ENCODE measurements at regions not wholly inside any gene's neighbourhood (a gene's known extent, or its start where the extent isn't known, plus 50 kb on each side); places are given as distances from the start of the nearest gene placed in this dataset.

DNA sequence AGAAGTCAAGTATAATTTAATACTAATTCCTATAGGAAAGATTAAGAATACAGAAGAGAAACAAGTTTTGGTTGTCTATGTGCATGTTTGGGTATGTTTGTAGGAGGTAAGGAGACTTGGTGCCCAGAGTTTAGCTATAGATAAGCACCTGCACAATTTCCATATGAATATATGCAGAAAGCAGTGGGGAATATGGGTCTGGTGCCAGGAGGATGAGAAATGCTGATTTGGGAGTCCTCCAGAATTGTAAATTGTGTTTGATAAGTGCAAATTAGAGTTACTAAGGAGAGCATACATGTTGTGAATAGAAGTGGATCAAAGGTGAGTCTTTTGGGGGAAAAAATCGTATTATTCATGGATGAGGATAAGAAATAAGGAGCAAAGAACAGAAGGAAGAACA lies 653.1 kb downstream of the EFNA5 start:
- Histone ChIP-seq H3K27ac (no peak overlapping the region), H3K36me3 (replicated peaks) (no peaks in the 10 kb centered on the region), H3K27me3 (replicated peaks) (no peaks in the 10 kb centered on the region), H3K4me3 (ENCODE audit: low read depth, low read length) (no peak overlapping the region)
- in situ Hi-C loops (cut with HindIII; ENCODE audit: low pct_ligation_motif_present, low sequenced_read_pairs): no loop called here
- no peak for DNase-seq
- TF ChIP-seq, protein P1, sequence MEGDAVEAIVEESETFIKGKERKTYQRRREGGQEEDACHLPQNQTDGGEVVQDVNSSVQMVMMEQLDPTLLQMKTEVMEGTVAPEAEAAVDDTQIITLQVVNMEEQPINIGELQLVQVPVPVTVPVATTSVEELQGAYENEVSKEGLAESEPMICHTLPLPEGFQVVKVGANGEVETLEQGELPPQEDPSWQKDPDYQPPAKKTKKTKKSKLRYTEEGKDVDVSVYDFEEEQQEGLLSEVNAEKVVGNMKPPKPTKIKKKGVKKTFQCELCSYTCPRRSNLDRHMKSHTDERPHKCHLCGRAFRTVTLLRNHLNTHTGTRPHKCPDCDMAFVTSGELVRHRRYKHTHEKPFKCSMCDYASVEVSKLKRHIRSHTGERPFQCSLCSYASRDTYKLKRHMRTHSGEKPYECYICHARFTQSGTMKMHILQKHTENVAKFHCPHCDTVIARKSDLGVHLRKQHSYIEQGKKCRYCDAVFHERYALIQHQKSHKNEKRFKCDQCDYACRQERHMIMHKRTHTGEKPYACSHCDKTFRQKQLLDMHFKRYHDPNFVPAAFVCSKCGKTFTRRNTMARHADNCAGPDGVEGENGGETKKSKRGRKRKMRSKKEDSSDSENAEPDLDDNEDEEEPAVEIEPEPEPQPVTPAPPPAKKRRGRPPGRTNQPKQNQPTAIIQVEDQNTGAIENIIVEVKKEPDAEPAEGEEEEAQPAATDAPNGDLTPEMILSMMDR (IDR thresholded peaks at IDR 0.05; ENCODE audit: low read depth, low read length, missing control alignments): no peak

DNA sequence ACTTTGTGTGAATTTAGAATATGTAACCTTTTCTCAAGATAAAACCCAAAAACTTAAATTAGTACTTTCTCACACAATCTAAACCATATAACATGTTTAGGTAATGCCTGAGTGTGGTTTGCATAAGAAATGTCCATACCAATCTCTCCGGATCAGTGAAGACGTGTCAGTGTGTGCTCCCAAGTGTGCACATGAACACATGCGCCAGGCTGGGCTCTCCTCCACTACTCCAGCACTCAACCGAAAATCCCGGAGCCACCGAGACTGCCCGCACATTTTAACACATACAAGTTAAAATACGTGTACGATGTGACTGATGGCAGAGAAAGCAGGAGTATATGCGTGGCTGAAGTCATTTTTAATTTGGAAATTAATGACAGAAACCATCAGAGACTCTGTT lies 658.4 kb downstream of the EFNA5 start:
- Histone ChIP-seq H3K4me3 (ENCODE audit: low read depth, low read length) (no peak overlapping the region), H3K27ac (no peak overlapping the region), H3K36me3 (replicated peaks) (no peaks in the 10 kb centered on the region), H3K27me3 (replicated peaks) (no peaks in the 10 kb centered on the region)
- no peak for DNase-seq
- TF ChIP-seq, protein P1 (IDR thresholded peaks at IDR 0.05; ENCODE audit: low read depth, low read length, missing control alignments): no peak
- in situ Hi-C loops (cut with HindIII; ENCODE audit: low pct_ligation_motif_present, low sequenced_read_pairs): no loop called here

DNA sequence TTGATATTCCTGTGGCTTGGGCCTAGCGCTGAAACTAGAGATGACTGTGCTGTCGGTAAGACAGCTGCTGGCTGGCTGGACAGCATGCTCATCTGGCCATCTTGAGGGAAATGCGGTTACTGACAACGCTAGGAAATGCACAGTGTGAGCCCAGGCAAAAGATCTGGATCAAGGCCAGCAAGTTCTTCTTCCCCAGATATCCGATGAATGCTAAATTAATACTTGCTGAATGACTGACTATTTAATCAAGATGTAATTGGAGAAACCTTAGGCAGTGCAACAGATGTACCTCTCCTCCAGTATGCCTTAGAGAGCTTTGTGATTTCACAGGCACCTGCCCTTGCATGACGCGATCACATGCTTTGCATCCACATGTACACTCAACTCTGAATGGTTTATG lies 659.1 kb downstream of the EFNA5 start:
- Histone ChIP-seq H3K27ac (no peak overlapping the region), H3K4me3 (ENCODE audit: low read depth, low read length) (no peak overlapping the region), H3K36me3 (replicated peaks) (no peaks in the 10 kb centered on the region), H3K27me3 (replicated peaks) (no peaks in the 10 kb centered on the region)
- in situ Hi-C loops (cut with HindIII; ENCODE audit: low pct_ligation_motif_present, low sequenced_read_pairs): no loop called here
- DNase-seq: peak; percentile 14
- TF ChIP-seq, protein P1 (IDR thresholded peaks at IDR 0.05; ENCODE audit: low read depth, low read length, missing control alignments): no peak

DNA sequence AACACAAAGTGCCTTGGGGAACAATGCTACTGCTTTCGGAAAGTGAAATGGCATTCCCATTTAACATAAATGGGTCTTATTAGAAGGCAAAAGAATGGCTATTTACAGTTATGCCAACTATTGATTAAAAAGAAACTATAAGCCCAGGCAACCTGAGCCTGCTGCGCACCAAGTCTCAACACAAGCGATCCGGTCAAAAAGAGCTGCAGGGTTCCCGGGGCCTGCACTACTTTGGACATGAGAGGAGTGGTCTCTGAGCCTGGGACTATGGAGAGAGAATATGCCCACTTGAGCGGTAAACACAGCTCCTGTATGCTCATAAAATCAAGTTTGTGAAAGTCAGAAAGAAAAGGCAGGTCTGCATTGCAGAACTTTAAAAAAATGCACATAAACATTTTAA lies 660.7 kb downstream of the EFNA5 start:
- H3K4me3 ChIP-seq (ENCODE audit: low read depth, low read length): no peak overlapping the region
- in situ Hi-C loops (cut with HindIII; ENCODE audit: low pct_ligation_motif_present, low sequenced_read_pairs): no loop called here

DNA sequence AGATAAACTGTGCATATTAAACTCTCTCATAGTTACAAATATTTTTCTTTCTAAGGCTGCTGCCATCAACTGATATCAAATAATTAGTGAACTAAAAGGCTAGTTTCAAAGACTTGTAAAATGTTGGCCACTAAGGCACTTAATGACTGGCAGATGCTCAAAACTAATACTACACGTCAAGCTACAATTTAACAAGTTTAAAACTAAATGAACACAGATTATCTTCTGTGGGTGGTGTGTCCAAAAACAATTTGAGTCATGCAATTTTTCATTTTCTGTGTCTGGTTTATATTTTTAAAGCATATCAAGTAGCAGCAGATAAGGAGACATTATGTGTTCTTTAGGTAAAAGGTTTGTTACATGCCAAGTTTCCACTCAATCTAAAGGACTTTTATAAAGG lies 665.1 kb downstream of the EFNA5 start:
- TF ChIP-seq, protein P1 (IDR thresholded peaks at IDR 0.05; ENCODE audit: low read depth, low read length, missing control alignments): no peak
- H3K4me3 ChIP-seq (ENCODE audit: low read depth, low read length): no peak overlapping the region
- in situ Hi-C loops (cut with HindIII; ENCODE audit: low pct_ligation_motif_present, low sequenced_read_pairs): no loop called here
- no peak for DNase-seq
- H3K27me3 ChIP-seq (replicated peaks): no peaks in the 10 kb centered on the region
- H3K27ac ChIP-seq: no peak overlapping the region
- no peaks in the 10 kb centered on the region for H3K36me3 ChIP-seq (replicated peaks)

More for the DNA sequence above, 660.7 kb downstream of the EFNA5 start:
- H3K36me3 ChIP-seq (replicated peaks): no peaks in the 10 kb centered on the region
- DNase-seq: no peak
- no peak overlapping the region for H3K27ac ChIP-seq
- TF ChIP-seq, protein P1 (IDR thresholded peaks at IDR 0.05; ENCODE audit: low read depth, low read length, missing control alignments): no peak
- no peaks in the 10 kb centered on the region for H3K27me3 ChIP-seq (replicated peaks)

DNA sequence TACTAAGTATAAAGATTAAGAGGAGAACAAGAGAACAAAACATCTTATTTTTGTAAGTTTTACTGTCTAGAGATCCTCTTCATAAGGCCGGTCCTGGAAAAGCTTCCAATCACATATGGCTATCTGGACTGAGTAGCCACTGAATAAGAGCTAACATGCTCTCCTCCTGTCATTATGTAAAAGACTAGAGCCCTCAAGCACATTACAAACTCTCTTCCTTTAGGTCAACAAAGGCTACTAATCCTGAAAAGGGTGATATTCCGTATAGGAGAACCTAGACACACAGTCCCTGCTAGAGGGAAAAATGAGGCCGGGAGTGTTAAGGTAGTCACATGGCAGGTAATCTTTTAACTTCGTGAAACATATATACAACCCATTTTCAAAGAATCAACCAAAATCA lies 665.6 kb downstream of the EFNA5 start:
- Histone ChIP-seq H3K36me3 (replicated peaks) (no peaks in the 10 kb centered on the region), H3K27me3 (replicated peaks) (no peaks in the 10 kb centered on the region), H3K4me3 (ENCODE audit: low read depth, low read length) (no peak overlapping the region), H3K27ac (no peak overlapping the region)
- TF ChIP-seq, protein P1 (IDR thresholded peaks at IDR 0.05; ENCODE audit: low read depth, low read length, missing control alignments): no peak
- in situ Hi-C loops (cut with HindIII; ENCODE audit: low pct_ligation_motif_present, low sequenced_read_pairs): no loop called here
- DNase-seq: no peak
